Gastrocnemius medialis (tissue), 4 donors: ENCODE measurements at regions not wholly inside any gene's neighbourhood (a gene's known extent, or its start where the extent isn't known, plus 50 kb on each side); places are given as distances from the start of the nearest gene placed in this dataset.

Experiments used
- CTCF ChIP-seq, 5 experiments: fragments of 450-650 bp in 3 of 5; fragments of 200-600 bp in 2 of 5; sonication (generic) in 2 of 5; IDR thresholded peaks in 4 of 5; conservative IDR thresholded peaks in 1 of 5; 1 replicate in 4 of 5; 2 replicates in 1 of 5; pipeline ENCODE4 v1.5.1; 2016 to 2019; ENCODE audit warnings: antibody characterized with exemption in 5 of 5, mild to moderate bottlenecking in 3 of 5, moderate library complexity in 3 of 5
- POLR2A ChIP-seq, 2 donors: fragments of 450-650 bp; IDR thresholded peaks; one replicate each; pipeline ENCODE4 v1.6.1; 2017; ENCODE audit warnings: antibody characterized with exemption in 2 of 2, mild to moderate bottlenecking in 2 of 2, moderate library complexity in 2 of 2

GRCh38 chr15:47933865-47934264 is 186.9 kb upstream of the SLC24A5 start:
- TF ChIP-seq CTCF (IDR thresholded peaks at IDR 0.05 in 4 of 5, conservative IDR thresholded peaks at IDR 0.05 in 1 of 5), result no peak
- no peak for TF ChIP-seq POLR2A (IDR thresholded peaks at IDR 0.05)
